ENCODE measurements at regions not wholly inside any gene's neighbourhood (a gene's known extent, or its start where the extent isn't known, plus 50 kb on each side); places are given as distances from the start of the nearest gene placed in this dataset.

DNA sequence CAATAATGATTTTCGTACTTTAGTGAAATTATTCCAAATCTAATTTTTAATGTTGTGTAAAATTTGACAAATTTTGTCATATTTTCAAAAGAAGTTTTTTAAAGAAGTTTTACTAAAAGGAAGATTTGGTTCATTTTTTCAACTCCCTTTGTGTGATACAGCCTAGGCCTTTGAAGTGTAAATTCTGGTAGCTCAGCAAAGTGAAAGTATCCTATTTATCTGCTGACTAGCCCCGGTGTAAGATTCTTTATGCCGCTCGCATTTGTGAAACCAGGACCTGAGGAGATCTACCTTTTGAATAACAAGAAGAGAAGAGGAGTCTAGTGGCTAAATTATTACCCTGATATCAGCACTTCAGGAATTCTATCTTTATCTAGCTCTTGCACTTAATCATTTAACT, 177.4 kb downstream of the JRKL start:
- Histone ChIP-seq H3K4me2 (ENCODE audit: low read depth, low read length, poor library complexity, severe bottlenecking) (no peak overlapping the region), H3K36me3 (ENCODE audit: low read length) (no peaks in the 10 kb centered on the region), H3K79me2 (ENCODE audit: insufficient read depth, low read length) (no peaks in the 10 kb centered on the region), H3F3A (ENCODE audit: insufficient read depth) (no peaks in the 10 kb centered on the region; the same call in 1 of the 2 replicates), H3K27ac (ENCODE audit: low read depth, low read length) (no peak overlapping the region), H3K9me3 (ENCODE audit: insufficient read depth, low read length) (no peaks in the 10 kb centered on the region), H4K20me1 (ENCODE audit: low read depth, low read length) (no peaks in the 10 kb centered on the region), H3K9me2 (replicated peaks; ENCODE audit: insufficient read depth, low read length) (no peaks in the 10 kb centered on the region), H3K9ac (ENCODE audit: low read length) (no peak overlapping the region), H3K27me3 (ENCODE audit: low read length) (no peaks in the 10 kb centered on the region), H2AFZ (ENCODE audit: low read depth, low read length, severe bottlenecking) (no peak overlapping the region), H3K4me3 (ENCODE audit: insufficient read depth, low read length, poor library complexity, severe bottlenecking) (no peak overlapping the region)
- TF ChIP-seq EZH2phosphoT487 (conservative IDR thresholded peaks at IDR 0.05; ENCODE audit: low read length) (no peak), CTCF (IDR thresholded peaks at IDR 0.05; ENCODE audit: insufficient read depth, low read length, poor library complexity, severe bottlenecking) (no peak)

GRCh38 chr11:96567667-96568066, 177.9 kb downstream of the JRKL start:
- Histone ChIP-seq H3K9me3 (ENCODE audit: insufficient read depth, low read length) (no peaks in the 10 kb centered on the region), H4K20me1 (ENCODE audit: low read depth, low read length) (no peaks in the 10 kb centered on the region), H3K4me2 (ENCODE audit: low read depth, low read length, poor library complexity, severe bottlenecking) (no peak overlapping the region), H3K9me2 (replicated peaks; ENCODE audit: insufficient read depth, low read length) (no peaks in the 10 kb centered on the region), H3F3A (ENCODE audit: insufficient read depth) (no peaks in the 10 kb centered on the region; the same call in 1 of the 2 replicates), H3K79me2 (ENCODE audit: insufficient read depth, low read length) (no peaks in the 10 kb centered on the region), H2AFZ (ENCODE audit: low read depth, low read length, severe bottlenecking) (no peak overlapping the region), H3K4me3 (ENCODE audit: insufficient read depth, low read length, poor library complexity, severe bottlenecking) (no peak overlapping the region), H3K9ac (ENCODE audit: low read length) (no peak overlapping the region), H3K27me3 (ENCODE audit: low read length) (no peaks in the 10 kb centered on the region), H3K36me3 (ENCODE audit: low read length) (no peaks in the 10 kb centered on the region), H3K27ac (ENCODE audit: low read depth, low read length) (no peak overlapping the region)
- TF ChIP-seq EZH2phosphoT487 (conservative IDR thresholded peaks at IDR 0.05; ENCODE audit: low read length) = no peak
- no peak for TF ChIP-seq CTCF (IDR thresholded peaks at IDR 0.05; ENCODE audit: insufficient read depth, low read length, poor library complexity, severe bottlenecking)

DNA sequence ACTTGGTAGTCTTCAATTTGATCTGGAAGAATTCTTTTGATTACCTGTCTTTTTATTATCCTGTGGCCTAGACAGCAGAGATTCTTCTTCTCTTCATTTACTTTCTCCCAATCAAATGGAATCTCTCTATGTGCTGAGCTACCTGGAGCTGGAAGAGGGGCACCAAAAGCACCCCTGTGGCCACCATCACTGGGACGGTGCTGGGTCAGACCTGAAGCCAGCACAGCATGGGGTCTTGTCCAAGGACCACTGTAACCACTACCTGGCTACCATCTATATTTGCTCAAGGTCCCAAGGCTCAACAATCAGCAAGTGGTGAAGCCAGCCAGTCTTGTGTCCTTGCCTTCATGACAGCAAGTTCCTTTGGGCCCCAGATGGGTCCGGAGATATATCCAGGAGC, 186.6 kb downstream of the JRKL start:
- Histone ChIP-seq H3K27me3 (ENCODE audit: low read length) (no peaks in the 10 kb centered on the region), H3K27ac (ENCODE audit: low read depth, low read length) (no peak overlapping the region), H3K36me3 (ENCODE audit: low read length) (no peaks in the 10 kb centered on the region), H2AFZ (ENCODE audit: low read depth, low read length, severe bottlenecking) (no peak overlapping the region), H3K9me3 (ENCODE audit: insufficient read depth, low read length) (no peaks in the 10 kb centered on the region), H3F3A (ENCODE audit: insufficient read depth) (no peaks in the 10 kb centered on the region), H3K9ac (ENCODE audit: low read length) (no peak overlapping the region), H3K9me2 (replicated peaks; ENCODE audit: insufficient read depth, low read length) (no peaks in the 10 kb centered on the region), H3K4me2 (ENCODE audit: low read depth, low read length, poor library complexity, severe bottlenecking) (no peak overlapping the region), H3K79me2 (ENCODE audit: insufficient read depth, low read length) (no peaks in the 10 kb centered on the region), H4K20me1 (ENCODE audit: low read depth, low read length) (no peaks in the 10 kb centered on the region), H3K4me3 (ENCODE audit: insufficient read depth, low read length, poor library complexity, severe bottlenecking) (no peak overlapping the region)
- TF ChIP-seq CTCF (IDR thresholded peaks at IDR 0.05; ENCODE audit: insufficient read depth, low read length, poor library complexity, severe bottlenecking) (no peak), EZH2phosphoT487 (conservative IDR thresholded peaks at IDR 0.05; ENCODE audit: low read length) (no peak)
